Spleen (tissue), 7 donors: ENCODE measurements at regions not wholly inside any gene's neighbourhood (a gene's known extent, or its start where the extent isn't known, plus 50 kb on each side); places are given as distances from the start of the nearest gene placed in this dataset.

Source experiments
- CTCF ChIP-seq, 11 experiments: fragments of 200-600 bp in 7 of 11; fragments of 450-650 bp in 4 of 11; sonication (generic) in 4 of 11; IDR thresholded peaks in 8 of 11; conservative IDR thresholded peaks in 3 of 11; 1 replicate in 7 of 11; 2 replicates in 4 of 11; pipeline versions ENCODE4 v1.4.0 to v1.8.0; 2016 to 2021; ENCODE audit warnings: antibody characterized with exemption in 11 of 11, inconsistent platforms in 4 of 11, mild to moderate bottlenecking in 1 of 11
- POLR2A ChIP-seq, 3 donors: fragments of 450-650 bp; IDR thresholded peaks; one replicate each; pipeline ENCODE4 v1.5.1; 2017; ENCODE audit warnings: antibody characterized with exemption in 3 of 3, mild to moderate bottlenecking in 1 of 3
- POLR2AphosphoS5 ChIP-seq, 3 donors: sonication (generic); formaldehyde crosslinking; IDR thresholded peaks; one replicate each; pipeline ENCODE4 v1.5.1; 2017; ENCODE audit warnings: antibody characterized with exemption in 3 of 3
- donor health status: DM: no; HTN: no; CAD: no; lungs with moderate emphysema.
- donor health status: DM: no; HTN: no; CAD: no.
- donor health status: DM: no; HTN: no; CAD: no.

- TF ChIP-seq POLR2AphosphoS5 (IDR thresholded peaks at IDR 0.05) (no peak), CTCF (IDR thresholded peaks at IDR 0.05 in 8 of 11, conservative IDR thresholded peaks at IDR 0.05 in 3 of 11) (no peak), POLR2A (IDR thresholded peaks at IDR 0.05) (no peak)
Observed at GRCh38 chr3:124089214-124089613, 97.3 kb upstream of the ROPN1 start.
